ENCODE measurements at regions not wholly inside any gene's neighbourhood (a gene's known extent, or its start where the extent isn't known, plus 50 kb on each side); places are given as distances from the start of the nearest gene placed in this dataset.

DNA sequence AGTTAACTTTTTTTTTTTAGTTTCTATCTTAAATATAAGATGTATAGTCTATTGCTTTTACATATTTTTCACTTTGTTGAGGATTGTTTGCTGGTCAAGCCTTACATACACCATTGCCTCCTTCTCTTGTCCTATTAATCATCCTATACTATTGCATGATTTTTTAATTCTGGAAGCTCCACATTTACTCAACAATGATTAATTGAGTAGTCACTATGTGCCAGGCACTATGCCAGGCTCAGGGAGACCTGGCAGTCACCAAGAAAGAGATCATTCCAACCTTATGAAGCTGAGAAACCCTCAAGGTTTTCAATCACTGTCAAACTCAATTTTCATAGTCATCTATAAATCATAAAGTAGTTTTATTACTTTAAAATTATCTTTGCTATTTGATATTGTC lies 626.2 kb downstream of the IGSF11 start:
- no peak for TF ChIP-seq GATA3 (IDR thresholded peaks at IDR 0.05; ENCODE audit: low read depth, low read length)
- no peak for TF ChIP-seq GATA2 (IDR thresholded peaks at IDR 0.05; ENCODE audit: low read depth, low read length)
